ENCODE measurements at regions not wholly inside any gene's neighbourhood (a gene's known extent, or its start where the extent isn't known, plus 50 kb on each side); places are given as distances from the start of the nearest gene placed in this dataset.
"Not testable (repeated sequence)": the region's sequence is repeated elsewhere in the genome, so short reads cannot be mapped to it uniquely, and the experiment has no call there.

DNA sequence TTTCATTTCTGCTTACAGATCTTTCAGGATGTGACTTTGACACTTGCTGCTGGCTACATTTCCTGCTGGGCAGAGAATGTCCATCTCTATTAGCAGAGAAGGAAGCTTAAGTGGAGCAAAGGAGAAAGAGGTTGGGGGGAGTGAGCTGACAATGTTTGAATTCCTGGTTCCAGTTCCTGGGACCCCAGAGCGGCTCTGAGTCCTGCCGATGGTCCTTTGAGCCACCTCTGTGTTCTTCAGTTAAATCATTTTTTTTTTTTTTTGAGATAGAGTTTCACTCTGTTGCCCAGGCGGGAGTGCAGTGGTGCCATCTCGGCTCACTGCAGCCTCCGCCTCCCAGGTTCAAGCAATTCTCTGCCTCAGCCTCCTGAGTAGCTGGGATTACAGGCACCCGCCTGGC lies 65.5 kb upstream of the MBOAT1 start:
- H2AFZ ChIP-seq (ENCODE audit: insufficient read depth, low read depth, low read length, poor library complexity, severe bottlenecking); H3K36me3 ChIP-seq (replicated peaks in 1 of 2; ENCODE audit: control extremely low read depth in 1 of 2, control insufficient read depth in 1 of 2, extremely low read depth in 1 of 2, insufficient read depth in 2 of 2, low read length in 1 of 2); H3K9ac ChIP-seq (ENCODE audit: low read length); ATAC-seq (ENCODE audit: low read depth); H3K9me3 ChIP-seq (ENCODE audit: control extremely low read depth in 1 of 3, control insufficient read depth in 2 of 3, insufficient read depth in 1 of 3, low read length in 2 of 3); POLR2A ChIA-PET; H4K20me1 ChIP-seq (ENCODE audit: control insufficient read depth, insufficient read depth, low read length, poor library complexity, severe bottlenecking); H3K4me1 ChIP-seq (ENCODE audit: control insufficient read depth in 2 of 2, insufficient read depth in 2 of 2, low read length in 2 of 2); H3K9me3 Mint-ChIP-seq (ENCODE audit: insufficient read depth); H3K27ac Mint-ChIP-seq; H3K79me2 ChIP-seq (ENCODE audit: control insufficient read depth, insufficient read depth, low read length); intact Hi-C loops (cut with micrococcal nuclease); DNase-seq; H3K4me2 ChIP-seq (replicated peaks; ENCODE audit: low read depth, low read length, poor library complexity, severe bottlenecking); H3K4me3 ChIP-seq (ENCODE audit: control extremely low read depth in 1 of 5, extremely low read depth in 1 of 5, insufficient read depth in 1 of 5, low read depth in 2 of 5, low read length in 4 of 5); H3K27ac ChIP-seq (ENCODE audit: low read length in 2 of 2); H3K4me3 Mint-ChIP-seq; H3K4me1 Mint-ChIP-seq: not testable (repeated sequence)
- peaks cover 0 to 18% (median 14%) of the 10 kb centered on the region in 4 experiments for H3K27me3 ChIP-seq (replicated peaks in 1 of 4; ENCODE audit: control extremely low read depth in 1 of 4, control insufficient read depth in 3 of 4, insufficient read depth in 4 of 4, low read length in 3 of 4)
- H3K27me3 Mint-ChIP-seq = peaks cover 54% of the 10 kb centered on the region
- 90% methylated on average over 3 of the region's 6 CpGs for WGBS (ENCODE audit: insufficient coverage)
- CTCF ChIA-PET = interaction anchor here (0.6 to 0.9 kb wide), 2 partner anchors 21 to 252 kb away, joined by 3 read pairs; no protein-coding TSS in a partner anchor

DNA sequence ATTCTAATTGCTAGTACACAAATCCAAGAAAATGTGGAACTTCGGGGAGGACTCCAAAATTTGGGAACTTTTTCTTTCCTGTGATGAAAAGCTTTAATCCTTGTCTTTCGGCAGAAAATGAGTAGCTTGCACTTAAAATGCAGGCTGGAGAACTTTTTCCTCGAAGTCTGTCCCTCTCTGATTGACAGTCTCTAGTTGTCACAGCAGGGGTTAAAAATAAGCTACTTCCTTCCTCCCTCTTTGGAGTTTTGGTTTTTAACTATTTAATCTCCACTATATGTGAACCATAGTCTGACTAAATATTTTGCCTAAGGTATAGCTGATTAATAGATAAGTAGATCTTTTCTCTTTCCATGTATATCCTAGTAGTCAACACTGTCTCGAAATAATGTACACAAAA lies 66.8 kb upstream of the MBOAT1 start:
- no peak for DNase-seq
- ChIA-PET CTCF (interaction anchor here (0.6 to 1.1 kb wide), 2 partner anchors 12 to 829 kb away, joined by 3 read pairs; no protein-coding TSS in a partner anchor), POLR2A (no interaction called here)
- no peaks in the 10 kb centered on the region for H3K36me3 ChIP-seq (replicated peaks in 1 of 2; ENCODE audit: control extremely low read depth in 1 of 2, control insufficient read depth in 1 of 2, extremely low read depth in 1 of 2, insufficient read depth in 2 of 2, low read length in 1 of 2)
- no peak overlapping the region for H3K27ac ChIP-seq (ENCODE audit: low read length in 2 of 2)
- intact Hi-C loops (cut with micrococcal nuclease) = no loop called here
- H3K27me3 ChIP-seq (replicated peaks in 1 of 4; ENCODE audit: control extremely low read depth in 1 of 4, control insufficient read depth in 3 of 4, insufficient read depth in 4 of 4, low read length in 3 of 4) = peaks cover 0 to 19% (median 14%) of the 10 kb centered on the region in 4 experiments
- H3K4me3 ChIP-seq (ENCODE audit: control extremely low read depth in 1 of 5, extremely low read depth in 1 of 5, insufficient read depth in 1 of 5, low read depth in 2 of 5, low read length in 4 of 5) = no peak overlapping the region
- H3K27ac Mint-ChIP-seq = no peak overlapping the region
- no peak overlapping the region for H2AFZ ChIP-seq (ENCODE audit: insufficient read depth, low read depth, low read length, poor library complexity, severe bottlenecking)
- H3K9me3 Mint-ChIP-seq (ENCODE audit: insufficient read depth) = peaks cover 2% of the 10 kb centered on the region
- TF ChIP-seq CTCF (IDR thresholded peaks at IDR 0.05) (no peak), EZH2 (IDR thresholded peaks at IDR 0.05; ENCODE audit: borderline replicate concordance, insufficient read depth, low read depth, low read length, poor library complexity, severe bottlenecking) (no peak)
- no peak overlapping the region for H3K9ac ChIP-seq (ENCODE audit: low read length)
- peaks cover 67% of the 10 kb centered on the region for H3K27me3 Mint-ChIP-seq
- no peaks in the 10 kb centered on the region for H4K20me1 ChIP-seq (ENCODE audit: control insufficient read depth, insufficient read depth, low read length, poor library complexity, severe bottlenecking)
- H3K4me3 Mint-ChIP-seq = no peak overlapping the region
- peaks cover 0 to 6% (median 3%) of the 10 kb centered on the region in 3 donors for H3K9me3 ChIP-seq (ENCODE audit: control extremely low read depth in 1 of 3, control insufficient read depth in 2 of 3, insufficient read depth in 1 of 3, low read length in 2 of 3)
- H3K4me1 ChIP-seq (ENCODE audit: control insufficient read depth in 2 of 2, insufficient read depth in 2 of 2, low read length in 2 of 2) = no peaks in the 10 kb centered on the region
- H3K4me2 ChIP-seq (replicated peaks; ENCODE audit: low read depth, low read length, poor library complexity, severe bottlenecking) = no peak overlapping the region
- ATAC-seq (ENCODE audit: low read depth) = no peak
- H3K79me2 ChIP-seq (ENCODE audit: control insufficient read depth, insufficient read depth, low read length) = no peaks in the 10 kb centered on the region
- WGBS (ENCODE audit: insufficient coverage) = no CpG with 5 or more reads among the region's 4 CpGs
- H3K4me1 Mint-ChIP-seq = no peaks in the 10 kb centered on the region

Measured in B cell (primary cell).